SU-DHL-6 (cell line): ENCODE measurements at regions not wholly inside any gene's neighbourhood (a gene's known extent, or its start where the extent isn't known, plus 50 kb on each side); places are given as distances from the start of the nearest gene placed in this dataset.

ENCODE experiments used
- CTCF ChIP-seq: fragments of 200-600 bp; sonication (generic); IDR thresholded peaks from one replicate; pipeline ENCODE4 v1.5.1; 2017; ENCODE audit warnings: antibody characterized with exemption, mild to moderate bottlenecking, low read length, moderate library complexity; ENCODE audit not compliant: insufficient read depth, poor library complexity, severe bottlenecking
- EZH2phosphoT487 ChIP-seq: fragments of 200-600 bp; sonication (generic), shearing (Covaris generic); conservative IDR thresholded peaks from 2 replicates; pipeline ENCODE4 v1.6.1; 2018; ENCODE audit warnings: mild to moderate bottlenecking, antibody characterized with exemption, low read length, moderate library complexity, mixed read lengths

GRCh38 chr11:112526699-112527416 is 266.2 kb upstream of the PLET1 start:
- TF ChIP-seq CTCF (no peak), EZH2phosphoT487 (no peak)
